ENCODE measurements at regions not wholly inside any gene's neighbourhood (a gene's known extent, or its start where the extent isn't known, plus 50 kb on each side); places are given as distances from the start of the nearest gene placed in this dataset.

GRCh38 chr5:66503203-66503789 lies 92.9 kb upstream of the MAST4 start:
- no peak for DNase-seq

GRCh38 chr5:66507106-66507505 lies 89.1 kb upstream of the MAST4 start:
- no peak for DNase-seq

- DNase-seq = no peak
These were observed 84.7 kb upstream of the MAST4 start for GRCh38 chr5:66511491-66511890.

GRCh38 chr5:66513130-66513529 lies 83.1 kb upstream of the MAST4 start:
- no peak for DNase-seq

GRCh38 chr5:66515209-66515608 lies 81.0 kb upstream of the MAST4 start:
- no peak for DNase-seq

GRCh38 chr5:66516550-66516949 lies 79.6 kb upstream of the MAST4 start:
- no peak for DNase-seq

- DNase-seq = no peak
These were observed 78.8 kb upstream of the MAST4 start for GRCh38 chr5:66517351-66517750.

GRCh38 chr5:66518052-66518451 lies 78.1 kb upstream of the MAST4 start:
- DNase-seq = no peak

GRCh38 chr5:66518753-66519152 lies 77.4 kb upstream of the MAST4 start:
- DNase-seq = no peak

GRCh38 chr5:66519626-66520025 lies 76.6 kb upstream of the MAST4 start:
- DNase-seq = no peak

GRCh38 chr5:66520854-66521253 lies 75.3 kb upstream of the MAST4 start:
- DNase-seq = no peak

GRCh38 chr5:66527478-66528035 lies 68.6 kb upstream of the MAST4 start:
- DNase-seq = no peak

- DNase-seq = no peak
These were observed 67.0 kb upstream of the MAST4 start for GRCh38 chr5:66529182-66529581.

- DNase-seq = no peak
These were observed 66.5 kb upstream of the MAST4 start for GRCh38 chr5:66529704-66530103.

- no peak for DNase-seq
These were observed 58.1 kb upstream of the MAST4 start for GRCh38 chr5:66538126-66538525.

- DNase-seq = no peak
These were observed 57.7 kb upstream of the MAST4 start for GRCh38 chr5:66538531-66538930.

- DNase-seq = no peak
These were observed 56.1 kb upstream of the MAST4 start for GRCh38 chr5:66540078-66540477.

- DNase-seq = no peak
These were observed 53.5 kb upstream of the MAST4 start for GRCh38 chr5:66542711-66543110.
